Right ventricle myocardium inferior (tissue), 1 donor: ENCODE measurements at regions not wholly inside any gene's neighbourhood (a gene's known extent, or its start where the extent isn't known, plus 50 kb on each side); places are given as distances from the start of the nearest gene placed in this dataset.
"Not testable (repeated sequence)": the region's sequence is repeated elsewhere in the genome, so short reads cannot be mapped to it uniquely, and the experiment has no call there.

Experiments
- ATAC-seq: fragments of 200-7000 bp; cut with Tn5 transposase; one replicate; pipeline ENCODE4 v1.9.1; 2020; ENCODE audit warnings: mild to moderate bottlenecking, moderate library complexity
- DNase-seq: peaks from one replicate; pipeline ENCODE4 v3.0.0; 2021; ENCODE audit errors: missing footprints
- intact Hi-C: fragments of 100-400 bp; cut with DNase I; formaldehyde crosslinking; loops from one replicate; pipeline ENCODE4 v1.11.0; 2022
- donor health status: DM: no; HTN: yes; CAD: no; lungs with severe emphysema.

GRCh38 chr11:23751280-23751679, 745.6 kb upstream of the LUZP2 start:
- no peak for ATAC-seq
- intact Hi-C loops = no loop called here
- no peak for DNase-seq

DNA sequence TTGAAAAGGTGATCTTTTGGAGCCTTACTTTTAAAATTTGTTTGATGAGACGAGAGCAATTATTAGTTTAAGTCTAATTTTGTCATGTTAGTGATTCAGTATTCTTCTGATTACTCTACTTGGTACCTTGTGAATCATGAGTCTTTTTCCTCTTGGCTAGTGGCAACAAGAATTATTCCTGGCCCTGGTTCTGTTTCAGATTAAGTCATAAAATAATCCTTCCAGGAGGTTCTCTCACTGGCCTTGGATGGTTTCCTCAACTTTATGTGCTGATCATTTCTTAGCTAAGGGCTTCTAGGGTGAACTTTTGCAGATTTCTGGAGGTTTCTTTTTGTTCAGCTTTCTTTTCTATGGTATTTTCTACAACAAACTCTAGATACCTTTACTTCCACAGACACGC, 741.8 kb upstream of the LUZP2 start:
- ATAC-seq (no peak), DNase-seq (no peak)
- intact Hi-C loops = no loop called here

GRCh38 chr11:23755769-23756168, 741.1 kb upstream of the LUZP2 start:
- ATAC-seq = no peak
- DNase-seq = no peak
- intact Hi-C loops = no loop called here

DNA sequence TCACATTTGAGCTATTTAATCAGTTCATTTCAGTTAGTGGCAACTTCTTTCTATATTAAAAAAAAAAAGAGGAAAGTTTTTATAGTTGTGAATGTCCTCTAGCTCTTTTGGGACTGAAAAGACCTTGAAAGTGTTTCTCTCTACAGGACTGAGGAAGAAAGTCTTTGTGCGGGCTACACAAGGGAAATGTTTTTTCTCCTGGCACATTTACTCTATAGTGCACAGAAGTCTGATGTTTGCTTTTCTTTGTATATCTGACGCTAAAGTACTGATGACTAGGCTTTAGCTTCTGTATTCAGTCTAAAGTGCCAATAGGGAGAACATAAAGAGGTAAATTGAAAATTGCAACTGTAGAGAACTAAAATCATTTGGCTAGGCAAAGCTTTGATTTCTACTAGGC, 737.4 kb upstream of the LUZP2 start:
- intact Hi-C loops = no loop called here
- DNase-seq (no peak), ATAC-seq (no peak)

- intact Hi-C loops = no loop called here
- DNase-seq = no peak
- ATAC-seq = no peak
These were observed 732.6 kb upstream of the LUZP2 start for GRCh38 chr11:23764286-23764685.

- intact Hi-C loops = no loop called here
- DNase-seq = no peak
- no peak for ATAC-seq
These were observed 731.1 kb upstream of the LUZP2 start for GRCh38 chr11:23765682-23766252.

DNA sequence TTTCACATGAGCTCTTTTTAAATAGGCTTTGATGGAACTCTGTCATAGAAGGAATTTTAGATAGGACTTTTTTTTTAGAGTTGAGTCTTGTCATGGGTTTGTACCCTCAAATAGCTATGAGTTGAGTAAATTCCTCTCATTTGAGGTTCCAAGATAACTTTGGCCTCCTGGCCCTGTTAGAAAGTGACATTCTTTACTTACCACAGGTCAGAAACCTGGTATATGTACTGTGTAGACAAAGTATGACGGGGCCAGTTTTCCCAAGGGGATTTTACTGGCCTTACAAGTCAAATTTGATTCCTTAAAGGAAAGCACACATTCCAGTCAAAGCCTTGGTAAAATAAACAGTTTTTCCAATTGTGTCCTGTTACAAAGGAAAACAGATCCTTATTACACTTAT, 729.3 kb upstream of the LUZP2 start:
- intact Hi-C loops = no loop called here
- no peak for ATAC-seq

GRCh38 chr11:23769214-23769613, 727.6 kb upstream of the LUZP2 start:
- DNase-seq (no peak), ATAC-seq (no peak)
- intact Hi-C loops = no loop called here

More for the DNA sequence above, 729.3 kb upstream of the LUZP2 start:
- DNase-seq = no peak

DNA sequence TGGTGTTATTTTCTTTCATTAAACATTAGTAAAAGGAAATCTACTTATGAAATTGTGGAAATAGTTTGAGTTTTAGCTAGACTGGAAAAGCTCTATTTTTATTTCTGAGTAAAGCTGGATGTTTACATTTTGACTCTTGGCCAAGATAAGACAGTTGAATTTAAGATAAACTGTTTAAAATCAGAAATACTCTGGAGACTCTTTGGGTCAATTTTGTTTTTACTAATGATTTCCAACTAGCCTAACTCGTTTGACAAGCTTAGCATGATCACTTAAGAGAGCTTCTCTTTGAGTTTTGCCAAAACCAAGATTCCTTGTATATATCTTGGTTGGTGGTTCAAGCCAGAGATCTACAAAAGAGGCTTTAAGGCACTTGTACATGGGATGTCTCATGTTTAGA, 724.8 kb upstream of the LUZP2 start:
- ATAC-seq (no peak), DNase-seq (no peak)
- intact Hi-C loops = no loop called here

DNA sequence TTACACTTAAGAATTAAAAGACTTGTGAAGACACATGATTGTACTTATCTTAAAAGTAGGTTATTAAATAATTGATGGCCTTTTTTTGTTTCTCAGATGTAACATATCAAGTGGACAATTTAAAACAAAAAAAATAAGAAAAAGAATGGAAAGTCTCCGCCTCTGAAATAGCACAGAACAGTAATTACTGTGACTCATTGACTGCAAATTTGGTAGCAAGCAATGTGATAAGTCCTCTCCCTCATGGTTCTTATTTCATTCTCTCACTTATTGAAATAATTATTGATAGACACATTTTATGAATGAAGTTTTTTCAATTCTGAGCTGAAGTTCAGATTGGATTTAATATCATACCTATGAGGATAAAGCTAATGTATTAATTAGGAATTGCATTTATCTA, 717.9 kb upstream of the LUZP2 start:
- ATAC-seq (no peak), DNase-seq (no peak)
- intact Hi-C loops = no loop called here

DNA sequence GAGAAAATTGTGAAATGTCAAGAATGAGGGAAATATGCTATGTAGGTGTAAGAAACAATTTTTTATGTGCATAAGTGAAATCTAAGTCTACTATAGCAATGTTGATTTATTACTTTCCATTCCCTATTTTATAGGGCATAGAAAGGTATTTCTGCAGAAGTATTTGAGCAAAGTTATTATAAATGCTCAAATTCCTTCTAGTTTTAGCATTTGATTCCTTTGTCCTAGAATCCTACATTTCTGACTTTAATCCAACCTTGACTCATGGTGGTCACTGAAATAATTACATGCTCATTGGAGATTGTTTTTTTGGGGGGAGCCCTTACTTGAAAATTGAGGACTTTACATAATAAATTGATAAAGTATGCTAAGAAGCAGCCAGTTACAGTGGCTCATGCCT, 716.6 kb upstream of the LUZP2 start:
- ATAC-seq (no peak), DNase-seq (no peak)
- intact Hi-C loops = no loop called here

- ATAC-seq (no peak), DNase-seq (no peak)
- intact Hi-C loops = no loop called here
These were observed 714.9 kb upstream of the LUZP2 start for GRCh38 chr11:23781803-23782560.

- DNase-seq, ATAC-seq, intact Hi-C loops: not testable (repeated sequence)
These were observed 709.9 kb upstream of the LUZP2 start for GRCh38 chr11:23786974-23787373.

DNA sequence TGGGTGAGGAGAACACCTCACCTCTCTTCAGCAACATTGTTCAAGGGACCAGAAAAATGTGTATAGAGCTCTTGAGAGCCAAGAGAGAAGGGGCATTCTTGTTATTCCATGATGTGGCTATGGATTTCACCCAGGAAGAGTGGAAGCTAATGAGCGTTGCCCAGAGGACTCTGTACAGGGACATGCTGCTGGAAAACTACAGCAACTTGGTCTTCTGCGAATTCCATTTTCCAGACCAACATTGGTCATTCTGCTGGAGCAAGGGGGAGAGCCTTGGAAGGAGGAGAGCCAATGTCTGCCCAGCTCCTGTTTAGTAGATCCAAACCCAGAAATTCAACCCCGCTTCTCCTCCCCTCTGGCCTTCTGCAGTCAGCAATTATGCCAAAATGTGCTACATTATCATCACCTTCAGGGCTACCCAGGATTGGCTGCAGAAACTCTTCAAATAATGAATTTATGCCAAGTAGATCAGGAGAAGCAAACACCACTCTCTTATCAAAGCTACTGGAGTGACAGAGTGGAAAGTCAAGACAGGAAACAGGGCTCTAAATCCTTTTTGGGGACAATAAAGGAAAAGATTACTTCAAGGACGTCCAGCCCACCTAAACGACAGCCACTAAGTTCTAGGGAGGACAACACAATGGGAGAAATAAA, 707.5 kb upstream of the LUZP2 start:
- no peak for ATAC-seq
- DNase-seq = no peak
- intact Hi-C loops = no loop called here

GRCh38 chr11:23789938-23790371, 706.9 kb upstream of the LUZP2 start:
- DNase-seq = no peak
- intact Hi-C loops = no loop called here
- no peak for ATAC-seq

GRCh38 chr11:23797624-23798419, 699.0 kb upstream of the LUZP2 start:
- DNase-seq = no peak
- no peak for ATAC-seq
- intact Hi-C loops = no loop called here

- intact Hi-C loops, DNase-seq, ATAC-seq: not testable (repeated sequence)
These were observed 662.5 kb upstream of the LUZP2 start for GRCh38 chr11:23834306-23834705.

GRCh38 chr11:23836981-23837380, 659.9 kb upstream of the LUZP2 start:
- DNase-seq (no peak), ATAC-seq (no peak)
- intact Hi-C loops = no loop called here

DNA sequence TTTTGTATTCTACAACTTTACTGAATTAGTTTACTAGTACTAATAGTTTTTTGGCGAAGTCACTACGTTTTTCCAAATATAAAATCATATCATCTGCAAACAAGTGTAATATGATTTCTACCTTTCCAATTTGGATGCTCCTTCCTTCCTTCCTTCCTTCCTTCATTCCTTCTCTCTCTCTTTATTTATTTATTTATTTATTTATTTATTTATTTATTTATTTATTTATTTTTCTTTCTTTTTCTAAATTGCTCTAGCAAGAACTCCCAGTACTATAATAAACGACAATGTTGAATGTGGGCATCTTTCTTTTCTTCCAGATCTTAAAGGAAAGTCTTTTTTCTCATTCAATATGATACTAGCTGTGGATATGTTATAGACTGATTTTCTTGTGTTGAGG, 656.0 kb upstream of the LUZP2 start:
- ATAC-seq (no peak), DNase-seq (no peak)
- intact Hi-C loops = no loop called here
